ENCODE measurements at regions not wholly inside any gene's neighbourhood (a gene's known extent, or its start where the extent isn't known, plus 50 kb on each side); places are given as distances from the start of the nearest gene placed in this dataset.

DNA sequence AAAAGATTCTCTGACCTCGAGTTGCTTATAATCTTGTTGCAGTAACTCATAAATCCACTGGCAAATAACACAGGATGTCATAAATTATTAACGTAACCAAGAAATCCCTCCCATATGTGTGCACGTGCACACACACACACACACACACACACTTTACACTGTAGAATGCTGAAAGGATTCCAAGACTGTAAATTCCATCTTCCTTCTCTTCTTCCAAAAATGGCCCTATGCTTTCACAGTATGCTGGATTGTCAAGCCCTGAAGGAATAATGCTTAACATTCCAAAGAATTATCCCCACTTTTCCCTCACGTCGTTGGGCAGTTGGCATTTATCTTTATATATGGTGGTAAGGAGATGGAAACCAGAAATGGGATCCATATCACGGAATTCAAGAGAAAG is 117.5 kb upstream of the CRIM1 start:
- Mint-ChIP-seq H3K27me3 (no peaks in the 10 kb centered on the region), H3K9me3 (ENCODE audit: low read depth) (no peaks in the 10 kb centered on the region), H3K27ac (no peak overlapping the region), H3K4me3 (ENCODE audit: low read depth) (no peak overlapping the region), H3K36me3 (ENCODE audit: insufficient read depth) (no peaks in the 10 kb centered on the region), H3K4me1 (ENCODE audit: low read depth) (no peaks in the 10 kb centered on the region)
- TF ChIP-seq, protein P1, sequence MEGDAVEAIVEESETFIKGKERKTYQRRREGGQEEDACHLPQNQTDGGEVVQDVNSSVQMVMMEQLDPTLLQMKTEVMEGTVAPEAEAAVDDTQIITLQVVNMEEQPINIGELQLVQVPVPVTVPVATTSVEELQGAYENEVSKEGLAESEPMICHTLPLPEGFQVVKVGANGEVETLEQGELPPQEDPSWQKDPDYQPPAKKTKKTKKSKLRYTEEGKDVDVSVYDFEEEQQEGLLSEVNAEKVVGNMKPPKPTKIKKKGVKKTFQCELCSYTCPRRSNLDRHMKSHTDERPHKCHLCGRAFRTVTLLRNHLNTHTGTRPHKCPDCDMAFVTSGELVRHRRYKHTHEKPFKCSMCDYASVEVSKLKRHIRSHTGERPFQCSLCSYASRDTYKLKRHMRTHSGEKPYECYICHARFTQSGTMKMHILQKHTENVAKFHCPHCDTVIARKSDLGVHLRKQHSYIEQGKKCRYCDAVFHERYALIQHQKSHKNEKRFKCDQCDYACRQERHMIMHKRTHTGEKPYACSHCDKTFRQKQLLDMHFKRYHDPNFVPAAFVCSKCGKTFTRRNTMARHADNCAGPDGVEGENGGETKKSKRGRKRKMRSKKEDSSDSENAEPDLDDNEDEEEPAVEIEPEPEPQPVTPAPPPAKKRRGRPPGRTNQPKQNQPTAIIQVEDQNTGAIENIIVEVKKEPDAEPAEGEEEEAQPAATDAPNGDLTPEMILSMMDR (IDR thresholded peaks at IDR 0.05; ENCODE audit: unreplicated experiment): no peak
- DNase-seq (ENCODE audit: low spot score, unreplicated experiment): no peak

DNA sequence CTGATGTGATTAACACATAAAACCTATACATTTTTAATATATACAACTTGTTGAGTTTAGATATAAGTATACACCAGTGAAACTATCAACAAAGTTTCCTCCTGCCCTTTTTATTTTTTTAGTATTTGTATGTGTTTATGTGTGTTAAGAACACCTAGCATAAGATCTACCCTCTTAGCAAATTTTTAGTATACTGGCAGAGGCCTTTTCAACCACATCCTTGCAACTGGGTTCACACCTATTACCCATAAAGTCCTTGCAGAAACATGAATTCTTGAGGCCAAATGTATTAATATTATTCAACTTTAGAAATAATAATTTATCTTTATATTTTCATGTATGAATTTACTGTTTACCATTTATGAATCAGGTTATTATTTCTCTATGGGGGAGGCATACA is 119.7 kb upstream of the CRIM1 start:
- H3K4me1 Mint-ChIP-seq (ENCODE audit: low read depth): no peaks in the 10 kb centered on the region
- no peak overlapping the region for H3K4me3 Mint-ChIP-seq (ENCODE audit: low read depth)
- H3K27ac Mint-ChIP-seq: no peak overlapping the region
- DNase-seq (ENCODE audit: low spot score, unreplicated experiment): no peak
- no peaks in the 10 kb centered on the region for H3K36me3 Mint-ChIP-seq (ENCODE audit: insufficient read depth)
- no peaks in the 10 kb centered on the region for H3K9me3 Mint-ChIP-seq (ENCODE audit: low read depth)
- H3K27me3 Mint-ChIP-seq: no peaks in the 10 kb centered on the region
- TF ChIP-seq, protein P1 (IDR thresholded peaks at IDR 0.05; ENCODE audit: unreplicated experiment): no peak

DNA sequence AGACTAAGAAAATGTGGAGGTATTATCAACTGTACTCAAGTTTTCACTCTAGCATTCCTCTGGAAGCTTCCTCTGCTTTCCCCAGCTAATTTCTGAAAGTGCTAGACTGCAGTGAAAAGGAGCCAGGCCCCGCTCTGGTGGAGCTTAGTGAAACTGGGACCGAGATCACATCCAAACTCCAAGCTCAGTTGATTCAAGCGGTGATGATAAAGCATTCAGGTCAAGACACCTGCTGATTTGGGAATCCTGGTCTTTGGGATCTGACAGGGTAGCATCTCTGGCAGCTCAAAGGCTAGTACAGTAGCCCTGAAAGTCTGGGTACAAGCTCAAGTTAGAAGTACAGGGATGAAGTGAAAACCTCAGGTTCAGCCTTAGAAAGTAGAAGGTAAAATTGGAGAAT is 120.2 kb upstream of the CRIM1 start:
- TF ChIP-seq, protein P1 (IDR thresholded peaks at IDR 0.05; ENCODE audit: unreplicated experiment): no peak
- Mint-ChIP-seq H3K27ac (no peak overlapping the region), H3K27me3 (no peaks in the 10 kb centered on the region), H3K9me3 (ENCODE audit: low read depth) (no peaks in the 10 kb centered on the region), H3K36me3 (ENCODE audit: insufficient read depth) (no peaks in the 10 kb centered on the region), H3K4me1 (ENCODE audit: low read depth) (no peaks in the 10 kb centered on the region), H3K4me3 (ENCODE audit: low read depth) (no peak overlapping the region)
- DNase-seq (ENCODE audit: low spot score, unreplicated experiment): no peak

DNA sequence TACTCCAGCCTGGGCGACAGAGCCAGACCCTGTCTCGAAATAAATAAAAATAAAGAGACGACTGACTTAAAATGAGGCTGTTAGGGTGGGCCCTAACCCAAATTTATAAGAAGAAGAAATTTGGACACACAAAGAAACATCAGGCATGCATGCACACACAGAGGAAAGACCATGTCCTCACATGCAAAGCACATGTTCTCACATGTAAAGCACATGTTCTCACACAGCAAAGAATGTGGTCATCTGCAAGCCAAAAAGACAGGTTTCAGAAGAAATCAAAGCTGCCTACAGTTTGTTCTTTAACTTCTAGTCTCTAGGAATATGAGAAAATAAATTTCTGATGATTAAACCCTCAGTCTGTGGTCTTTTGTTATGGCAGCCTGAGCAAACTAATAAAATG is 132.3 kb upstream of the CRIM1 start:
- H3K9me3 Mint-ChIP-seq (ENCODE audit: low read depth): peaks cover 7% of the 10 kb centered on the region

DNA sequence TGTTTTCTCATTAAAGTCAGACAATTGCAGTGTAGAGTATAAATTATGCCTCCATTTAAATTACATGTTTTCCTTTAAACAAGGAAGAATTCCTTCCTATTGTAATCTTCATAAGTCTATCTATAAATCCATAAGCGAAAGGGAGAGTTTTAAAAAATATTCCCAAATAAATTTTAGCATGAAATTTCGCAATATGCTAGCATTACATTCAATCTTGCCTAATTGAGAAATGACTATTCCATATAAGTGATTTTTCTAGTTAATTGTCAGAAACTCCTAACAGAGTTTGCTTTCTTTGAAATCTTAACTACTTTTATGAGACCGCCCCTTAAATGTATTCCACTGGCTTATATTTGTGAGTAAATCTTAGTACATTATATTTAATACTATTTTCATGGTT is 133.1 kb upstream of the CRIM1 start:
- no peak for DNase-seq (ENCODE audit: low spot score, unreplicated experiment)
- Mint-ChIP-seq H3K4me1 (ENCODE audit: low read depth) (no peaks in the 10 kb centered on the region), H3K9me3 (ENCODE audit: low read depth) (peaks cover 9% of the 10 kb centered on the region), H3K36me3 (ENCODE audit: insufficient read depth) (no peaks in the 10 kb centered on the region), H3K4me3 (ENCODE audit: low read depth) (no peak overlapping the region), H3K27me3 (no peaks in the 10 kb centered on the region), H3K27ac (no peak overlapping the region)
- TF ChIP-seq, protein P1 (IDR thresholded peaks at IDR 0.05; ENCODE audit: unreplicated experiment): no peak

More for the DNA sequence above, 132.3 kb upstream of the CRIM1 start:
- H3K36me3 Mint-ChIP-seq (ENCODE audit: insufficient read depth): no peaks in the 10 kb centered on the region
- H3K4me1 Mint-ChIP-seq (ENCODE audit: low read depth): no peaks in the 10 kb centered on the region
- TF ChIP-seq, protein P1 (IDR thresholded peaks at IDR 0.05; ENCODE audit: unreplicated experiment): no peak
- H3K27ac Mint-ChIP-seq: no peak overlapping the region
- H3K4me3 Mint-ChIP-seq (ENCODE audit: low read depth): no peak overlapping the region
- no peaks in the 10 kb centered on the region for H3K27me3 Mint-ChIP-seq
- DNase-seq (ENCODE audit: low spot score, unreplicated experiment): no peak
